ENCODE measurements at regions not wholly inside any gene's neighbourhood (a gene's known extent, or its start where the extent isn't known, plus 50 kb on each side); places are given as distances from the start of the nearest gene placed in this dataset.

GRCh38 chr3:193780810-193781478 is 187.9 kb downstream of the OPA1 start:
- TF ChIP-seq CTCF (IDR thresholded peaks at IDR 0.05) (peak; percentile 52 to 89 (median 87)), POLR2A (IDR thresholded peaks at IDR 0.05) (no peak)
